CD4-positive, alpha-beta memory T cell (primary cell): ENCODE measurements at regions not wholly inside any gene's neighbourhood (a gene's known extent, or its start where the extent isn't known, plus 50 kb on each side); places are given as distances from the start of the nearest gene placed in this dataset.

Experiments
- CTCF ChIA-PET: fragments of 350-600 bp; sonication (Branson Sonifier 250); formaldehyde crosslinking; loops from one replicate; lab custom pipeline; 2021; ENCODE audit warnings: inconsistent platforms; ENCODE audit not compliant: partially characterized antibody; lab: Charles Lee
- POLR2A ChIA-PET: fragments of 350-600 bp; sonication (Branson Sonifier 250); formaldehyde crosslinking; loops from one replicate; lab custom pipeline; 2021; ENCODE audit not compliant: partially characterized antibody; lab: Charles Lee
- DNase-seq, 5 donors: peaks; one replicate each; pipeline versions ENCODE4 v3.0.0 to v3.0.0-alpha.2; 2020 to 2022; ENCODE audit warnings: mixed read lengths in 1 of 5
- H3K27ac ChIP-seq: one replicate; pipeline ENCODE4 v1.7.0; 2013; ENCODE audit warnings: low read depth, low read length
- H3K27me3 ChIP-seq: 2 replicates; pipeline ENCODE4 v1.7.0; 2013; ENCODE audit warnings: mild to moderate bottlenecking, low read length, moderate library complexity; ENCODE audit not compliant: insufficient read depth
- H3K36me3 ChIP-seq: 2 replicates; pipeline ENCODE4 v1.7.0; 2013; ENCODE audit warnings: mild to moderate bottlenecking, low read length, moderate library complexity; ENCODE audit not compliant: insufficient read depth
- H3K4me1 ChIP-seq: 2 replicates; pipeline ENCODE4 v1.7.0; 2013; ENCODE audit warnings: mild to moderate bottlenecking, low read length, moderate library complexity; ENCODE audit not compliant: insufficient read depth
- H3K4me3 ChIP-seq, 2 donors: one replicate each; pipeline ENCODE4 v1.7.0; 2013; ENCODE audit warnings: low read length in 2 of 2, mild to moderate bottlenecking in 1 of 2
- H3K9me3 ChIP-seq, 2 donors: one replicate each; pipeline ENCODE4 v1.7.0; 2013; ENCODE audit warnings: low read length in 2 of 2, control low read depth in 1 of 2; ENCODE audit not compliant: control insufficient read depth in 1 of 2
- H3K27ac Mint-ChIP-seq, 7 donors: one replicate each; pipeline ENCODE4 v1.8.0; 2020 to 2021; ENCODE audit warnings: mixed read lengths in 7 of 7, mild to moderate bottlenecking in 6 of 7, inconsistent platforms in 3 of 7, moderate library complexity in 3 of 7
- H3K27me3 Mint-ChIP-seq, 2 donors: one replicate each; pipeline ENCODE4 v1.8.0; 2020 to 2021; ENCODE audit warnings: mixed read lengths in 2 of 2
- H3K36me3 Mint-ChIP-seq, 2 donors: one replicate each; pipeline ENCODE4 v1.8.0; 2020 to 2021; ENCODE audit warnings: mixed read lengths in 2 of 2, inconsistent platforms in 1 of 2, mild to moderate bottlenecking in 1 of 2
- H3K4me1 Mint-ChIP-seq, 4 donors: one replicate each; pipeline ENCODE4 v1.8.0; 2020 to 2021; ENCODE audit warnings: mixed read lengths in 4 of 4, mild to moderate bottlenecking in 1 of 4
- H3K4me3 Mint-ChIP-seq, 8 donors: one replicate each; pipeline ENCODE4 v1.8.0; 2020 to 2021; ENCODE audit warnings: mixed read lengths in 8 of 8, mild to moderate bottlenecking in 7 of 8, moderate library complexity in 6 of 8, inconsistent platforms in 3 of 8
- H3K9me3 Mint-ChIP-seq, 8 donors: one replicate each; pipeline ENCODE4 v1.8.0; 2020 to 2021; ENCODE audit warnings: mixed read lengths in 8 of 8, mild to moderate bottlenecking in 5 of 8, inconsistent platforms in 3 of 8, moderate library complexity in 1 of 8
- intact Hi-C: fragments of 100-400 bp; cut with micrococcal nuclease; formaldehyde crosslinking; loops from one replicate; pipeline ENCODE4 v1.15.1; 2023

DNA sequence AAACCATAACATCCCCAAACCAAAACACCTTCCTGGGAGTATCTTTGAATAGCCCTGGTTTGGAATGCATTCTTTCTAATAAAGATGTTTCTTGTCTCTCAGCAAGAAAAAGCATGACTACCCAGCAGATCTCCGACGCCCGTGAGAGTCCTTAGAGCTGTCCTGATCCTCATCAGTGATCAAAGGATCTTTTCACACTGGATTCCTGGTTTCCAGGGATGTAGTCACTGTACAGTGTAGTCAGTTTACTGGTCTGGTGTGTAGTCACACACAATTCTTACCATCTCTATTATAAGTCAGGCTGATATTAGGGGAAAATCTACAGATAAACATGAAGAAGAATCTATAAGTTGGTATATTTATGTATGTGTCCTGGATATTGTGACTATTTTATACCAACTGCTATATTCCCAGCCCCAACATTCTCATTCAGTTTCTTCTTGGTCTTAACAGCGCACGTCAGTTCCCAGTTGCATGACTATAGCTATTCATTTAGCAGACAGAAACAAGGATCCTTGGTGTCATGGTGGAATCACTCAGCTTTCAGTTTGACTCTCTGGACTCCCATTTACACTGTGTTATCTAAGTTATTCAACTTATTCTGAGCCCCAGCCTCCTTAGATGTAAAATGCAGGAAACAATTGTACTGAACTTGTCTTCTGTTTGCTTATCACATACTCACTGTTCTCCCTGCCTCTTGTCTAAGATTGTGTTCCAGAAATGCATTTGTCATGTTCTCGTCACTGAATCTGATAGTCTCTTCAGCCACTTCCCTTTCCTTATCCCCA is 68.3 kb downstream of the SLIT2 start:
- no peak overlapping the region for H3K4me3 ChIP-seq
- H3K27ac ChIP-seq: no peak overlapping the region
- no peaks in the 10 kb centered on the region for H3K4me1 Mint-ChIP-seq
- H3K4me3 Mint-ChIP-seq: no peak overlapping the region
- H3K27me3 Mint-ChIP-seq: no peaks in the 10 kb centered on the region
- no peaks in the 10 kb centered on the region for H3K9me3 ChIP-seq
- no peak for DNase-seq
- H3K36me3 Mint-ChIP-seq: no peaks in the 10 kb centered on the region
- peaks cover 0 to 4% (median 0%) of the 10 kb centered on the region in 8 donors for H3K9me3 Mint-ChIP-seq
- POLR2A ChIA-PET: no interaction called here
- CTCF ChIA-PET: no interaction called here
- no peaks in the 10 kb centered on the region for H3K4me1 ChIP-seq
- intact Hi-C loops: no loop called here
- no peaks in the 10 kb centered on the region for H3K27me3 ChIP-seq
- no peaks in the 10 kb centered on the region for H3K36me3 ChIP-seq
- no peak overlapping the region for H3K27ac Mint-ChIP-seq

DNA sequence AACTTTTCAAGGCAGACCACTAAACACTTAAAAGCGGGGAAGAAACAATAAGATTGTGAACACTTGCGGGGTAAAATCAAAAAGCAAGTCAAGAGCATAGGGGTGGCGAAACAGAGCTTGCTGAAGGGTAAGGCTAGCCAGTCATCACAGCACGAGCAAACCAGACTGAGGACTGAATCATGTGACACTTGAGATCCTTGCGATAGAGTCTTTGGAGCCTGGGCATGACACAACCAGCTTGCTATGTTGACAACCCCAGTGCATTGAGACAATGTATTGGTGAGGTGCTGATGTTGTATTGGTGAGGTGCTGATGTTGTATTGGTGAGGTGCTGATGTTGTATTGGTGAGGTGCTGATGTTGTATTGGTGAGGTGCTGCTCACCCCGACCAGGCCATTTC is 72.3 kb downstream of the SLIT2 start:
- no peak for DNase-seq
- Histone ChIP-seq H3K4me1 (no peaks in the 10 kb centered on the region), H3K27me3 (no peaks in the 10 kb centered on the region), H3K9me3 (no peaks in the 10 kb centered on the region), H3K4me3 (no peak overlapping the region), H3K27ac (no peak overlapping the region), H3K36me3 (no peaks in the 10 kb centered on the region)
- no peak overlapping the region for H3K4me3 Mint-ChIP-seq
- H3K27ac Mint-ChIP-seq: no peak overlapping the region
- CTCF ChIA-PET: no interaction called here
- no peaks in the 10 kb centered on the region for H3K4me1 Mint-ChIP-seq
- no peaks in the 10 kb centered on the region for H3K36me3 Mint-ChIP-seq
- POLR2A ChIA-PET: no interaction called here
- H3K27me3 Mint-ChIP-seq: no peaks in the 10 kb centered on the region
- peaks cover 0 to 4% (median 0%) of the 10 kb centered on the region in 8 donors for H3K9me3 Mint-ChIP-seq
- intact Hi-C loops: no loop called here

DNA sequence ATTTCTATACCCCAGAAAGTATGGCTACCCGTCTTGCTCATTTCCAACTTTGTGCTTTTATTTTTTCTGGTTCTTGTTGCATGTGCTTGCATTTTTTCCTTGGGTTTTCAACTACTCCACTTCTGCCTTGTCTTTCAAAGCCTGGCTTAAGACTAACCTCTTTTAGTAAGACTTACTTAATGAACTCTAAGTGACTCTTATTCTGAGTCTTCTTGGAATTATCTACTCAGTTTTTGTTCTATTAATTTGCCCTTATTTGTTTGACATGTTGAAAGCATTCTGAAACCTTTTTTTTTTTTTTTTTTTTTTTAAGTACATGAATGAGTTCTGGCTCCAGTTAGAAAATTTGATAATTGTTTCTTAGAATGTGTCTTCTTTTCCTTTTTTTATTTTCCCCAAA is 74.8 kb downstream of the SLIT2 start:
- no peaks in the 10 kb centered on the region for H3K36me3 Mint-ChIP-seq
- Histone ChIP-seq H3K27ac (no peak overlapping the region), H3K36me3 (no peaks in the 10 kb centered on the region), H3K27me3 (no peaks in the 10 kb centered on the region), H3K4me3 (no peak overlapping the region), H3K4me1 (no peaks in the 10 kb centered on the region), H3K9me3 (no peaks in the 10 kb centered on the region)
- intact Hi-C loops: no loop called here
- CTCF ChIA-PET: no interaction called here
- H3K9me3 Mint-ChIP-seq: no peaks in the 10 kb centered on the region
- no peak for DNase-seq
- no peak overlapping the region for H3K4me3 Mint-ChIP-seq
- POLR2A ChIA-PET: no interaction called here
- no peaks in the 10 kb centered on the region for H3K4me1 Mint-ChIP-seq
- no peak overlapping the region for H3K27ac Mint-ChIP-seq
- no peaks in the 10 kb centered on the region for H3K27me3 Mint-ChIP-seq

- H3K4me1 ChIP-seq: no peaks in the 10 kb centered on the region
- H3K36me3 Mint-ChIP-seq: no peaks in the 10 kb centered on the region
- H3K27me3 Mint-ChIP-seq: no peaks in the 10 kb centered on the region
- no peak overlapping the region for H3K4me3 Mint-ChIP-seq
- no peaks in the 10 kb centered on the region for H3K4me1 Mint-ChIP-seq
- peaks cover 0 to under 1% (median 0%) of the 10 kb centered on the region in 8 donors for H3K9me3 Mint-ChIP-seq
- ChIA-PET CTCF (no interaction called here), POLR2A (no interaction called here)
- H3K36me3 ChIP-seq: no peaks in the 10 kb centered on the region
- no peak overlapping the region for H3K27ac ChIP-seq
- no peak for DNase-seq
- no peak overlapping the region for H3K4me3 ChIP-seq
- intact Hi-C loops: no loop called here
- H3K27ac Mint-ChIP-seq: no peak overlapping the region
- no peaks in the 10 kb centered on the region for H3K9me3 ChIP-seq
- no peaks in the 10 kb centered on the region for H3K27me3 ChIP-seq
Observed at GRCh38 chr4:20326977-20327376, 75.3 kb downstream of the SLIT2 start.

- Histone ChIP-seq H3K36me3 (no peaks in the 10 kb centered on the region), H3K4me1 (no peaks in the 10 kb centered on the region), H3K27ac (no peak overlapping the region), H3K4me3 (no peak overlapping the region), H3K27me3 (no peaks in the 10 kb centered on the region), H3K9me3 (no peaks in the 10 kb centered on the region)
- H3K4me3 Mint-ChIP-seq: no peak overlapping the region
- ChIA-PET CTCF (no interaction called here), POLR2A (no interaction called here)
- no peaks in the 10 kb centered on the region for H3K27me3 Mint-ChIP-seq
- no peak overlapping the region for H3K27ac Mint-ChIP-seq
- H3K4me1 Mint-ChIP-seq: no peaks in the 10 kb centered on the region
- no peaks in the 10 kb centered on the region for H3K36me3 Mint-ChIP-seq
- intact Hi-C loops: no loop called here
- H3K9me3 Mint-ChIP-seq: peaks cover 0 to 3% (median 0%) of the 10 kb centered on the region in 8 donors
- DNase-seq: no peak
Observed at GRCh38 chr4:20327808-20328207, 76.1 kb downstream of the SLIT2 start.

GRCh38 chr4:20331642-20332041 is 79.9 kb downstream of the SLIT2 start:
- Histone ChIP-seq H3K4me1 (no peaks in the 10 kb centered on the region), H3K27ac (no peak overlapping the region), H3K9me3 (no peaks in the 10 kb centered on the region), H3K27me3 (no peaks in the 10 kb centered on the region), H3K36me3 (no peaks in the 10 kb centered on the region), H3K4me3 (no peak overlapping the region)
- Mint-ChIP-seq H3K27ac (no peak overlapping the region), H3K36me3 (no peaks in the 10 kb centered on the region), H3K27me3 (no peaks in the 10 kb centered on the region), H3K9me3 (peaks cover 0 to 3% (median 0%) of the 10 kb centered on the region in 8 donors), H3K4me3 (no peak overlapping the region), H3K4me1 (no peaks in the 10 kb centered on the region)
- ChIA-PET CTCF (no interaction called here), POLR2A (no interaction called here)
- intact Hi-C loops: no loop called here
- DNase-seq: no peak

DNA sequence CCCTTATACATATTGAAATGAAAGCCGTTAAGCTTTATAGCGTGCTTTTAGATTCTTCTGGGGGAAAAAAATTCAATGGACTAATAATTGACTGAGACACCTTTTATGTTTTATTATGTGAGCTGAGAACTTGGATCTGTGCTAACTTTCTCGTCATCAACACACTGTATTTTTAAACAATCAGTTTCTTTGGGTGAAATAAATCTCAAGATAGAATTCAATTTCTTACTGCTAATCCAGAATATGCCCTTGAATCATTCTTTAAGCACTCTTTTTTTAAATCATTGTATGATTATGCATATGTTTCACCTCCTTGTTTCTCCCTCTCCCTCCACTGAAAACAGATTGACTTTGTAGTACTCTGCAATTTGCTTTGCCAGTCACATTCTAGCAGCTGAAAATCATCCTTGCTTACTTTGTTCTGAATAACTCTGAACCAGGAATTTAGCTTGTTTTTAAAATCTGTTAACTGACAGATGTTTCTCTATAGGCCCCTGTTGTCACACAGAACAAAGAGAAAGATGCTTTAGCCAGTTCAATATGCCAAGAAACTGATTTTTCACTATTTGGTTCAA is 81.5 kb downstream of the SLIT2 start:
- ChIA-PET POLR2A (no interaction called here), CTCF (no interaction called here)
- Mint-ChIP-seq H3K4me3 (no peak overlapping the region), H3K36me3 (no peaks in the 10 kb centered on the region), H3K27ac (no peak overlapping the region), H3K27me3 (no peaks in the 10 kb centered on the region), H3K4me1 (no peaks in the 10 kb centered on the region), H3K9me3 (peaks cover 0 to 6% (median 3%) of the 10 kb centered on the region in 8 donors)
- H3K27me3 ChIP-seq: no peaks in the 10 kb centered on the region
- H3K27ac ChIP-seq: no peak overlapping the region
- H3K4me3 ChIP-seq: no peak overlapping the region
- no peaks in the 10 kb centered on the region for H3K36me3 ChIP-seq
- intact Hi-C loops: no loop called here
- H3K9me3 ChIP-seq: no peaks in the 10 kb centered on the region
- DNase-seq: no peak
- no peaks in the 10 kb centered on the region for H3K4me1 ChIP-seq
